DMS53 (cell line): ENCODE measurements at regions not wholly inside any gene's neighbourhood (a gene's known extent, or its start where the extent isn't known, plus 50 kb on each side); places are given as distances from the start of the nearest gene placed in this dataset.

Experiments used
- DNase-seq: peaks from one replicate; lab custom pipeline; 2025; lab: John Stamatoyannopoulos, UW

GRCh38 chr16:55116165-55116920 is 185.7 kb downstream of the IRX5 start:
- DNase-seq, result no peak

DNA sequence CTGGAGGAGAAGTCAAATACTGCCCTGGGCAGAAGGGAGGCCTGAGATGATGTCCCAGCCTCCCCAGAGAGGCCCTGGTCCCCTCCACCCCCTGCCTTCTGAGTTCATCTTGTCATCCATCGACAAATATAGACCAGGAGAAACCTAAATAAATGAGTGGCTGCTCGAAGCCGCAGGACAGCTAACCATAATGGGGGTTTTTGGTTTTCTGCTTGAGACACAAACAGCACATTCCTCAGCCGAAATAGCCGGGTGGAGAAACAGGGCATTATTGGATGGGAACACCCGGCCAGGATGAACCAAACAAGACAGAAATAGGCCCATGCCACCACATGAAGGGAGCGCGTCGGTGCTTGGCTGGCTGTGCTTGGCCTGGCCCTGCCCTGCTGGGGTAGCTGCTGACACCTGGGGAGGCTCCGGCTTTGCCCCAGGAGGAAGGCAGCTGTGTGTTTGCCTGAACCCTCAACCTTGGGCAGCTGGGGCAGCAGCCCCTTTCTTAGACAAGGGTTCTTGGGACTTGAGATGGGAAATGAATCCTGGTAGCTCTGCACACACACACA is 188.1 kb downstream of the IRX5 start:
- no peak for DNase-seq

DNA sequence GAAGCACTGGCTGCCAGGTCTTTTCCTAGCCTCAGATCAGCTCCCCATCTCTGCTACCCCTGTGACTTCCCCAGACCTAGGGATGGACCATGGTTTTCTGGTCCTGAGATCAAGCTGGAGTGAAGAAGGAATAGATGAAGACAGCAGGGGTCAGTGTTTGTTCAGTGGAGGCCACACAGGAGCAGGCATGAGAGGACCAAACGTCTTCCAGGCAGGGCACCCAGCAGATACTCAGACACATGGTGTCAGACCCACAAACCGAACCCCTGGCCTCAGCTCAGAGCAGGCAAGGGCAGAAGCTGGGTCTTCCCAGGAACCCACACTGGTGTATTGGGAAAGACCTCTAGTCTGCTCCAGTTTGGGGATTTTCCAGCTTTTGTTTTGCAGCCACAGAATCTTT is 189.7 kb downstream of the IRX5 start:
- no peak for DNase-seq

- DNase-seq, result no peak
Observed at GRCh38 chr16:55120826-55121225, 190.2 kb downstream of the IRX5 start.

DNA sequence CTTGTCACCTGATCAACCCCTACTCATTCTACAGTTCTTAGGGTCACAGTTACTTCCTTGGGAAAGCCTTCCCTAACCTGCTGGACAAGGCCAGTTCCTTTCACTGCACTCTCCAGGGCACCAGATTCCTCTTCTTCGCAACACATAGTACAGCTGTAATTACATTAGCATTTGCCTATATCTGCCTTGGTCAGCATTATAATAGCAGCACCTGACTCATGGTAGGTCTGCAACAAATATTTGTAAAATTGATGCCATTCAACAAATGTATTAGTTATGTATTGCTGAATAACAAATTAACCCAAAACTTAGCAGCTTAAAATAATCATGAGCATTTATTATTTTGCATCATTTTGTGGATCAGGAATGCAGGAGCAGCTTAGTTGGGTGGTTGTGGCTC is 193.0 kb downstream of the IRX5 start:
- DNase-seq, result no peak

DNA sequence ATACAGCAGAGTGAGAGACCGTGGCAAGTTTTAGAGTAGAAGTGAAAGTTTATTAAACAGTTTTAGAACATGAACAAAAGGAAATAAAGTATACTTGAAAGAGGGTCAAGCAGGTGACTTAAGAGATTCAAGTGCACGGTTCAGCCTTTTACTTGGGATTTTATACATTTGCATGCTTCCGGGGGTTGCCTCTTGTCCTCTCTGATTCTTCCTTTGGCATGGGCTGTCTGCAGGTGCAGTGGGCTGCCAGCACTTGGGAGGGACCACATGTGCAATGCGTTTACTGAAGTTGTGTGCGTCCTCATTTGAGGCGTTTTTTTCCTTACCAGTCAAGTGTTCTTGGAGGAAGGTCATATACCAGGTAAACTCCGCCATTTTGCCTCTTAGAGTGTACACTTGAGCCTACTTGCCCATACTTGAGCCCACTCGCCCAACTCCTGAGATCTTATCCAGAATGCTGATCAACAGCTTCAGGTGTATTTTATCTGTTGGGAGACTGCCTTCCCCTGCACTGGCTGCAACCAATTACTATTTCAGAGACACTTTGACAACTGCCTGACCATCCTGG is 195.2 kb downstream of the IRX5 start:
- no peak for DNase-seq

DNA sequence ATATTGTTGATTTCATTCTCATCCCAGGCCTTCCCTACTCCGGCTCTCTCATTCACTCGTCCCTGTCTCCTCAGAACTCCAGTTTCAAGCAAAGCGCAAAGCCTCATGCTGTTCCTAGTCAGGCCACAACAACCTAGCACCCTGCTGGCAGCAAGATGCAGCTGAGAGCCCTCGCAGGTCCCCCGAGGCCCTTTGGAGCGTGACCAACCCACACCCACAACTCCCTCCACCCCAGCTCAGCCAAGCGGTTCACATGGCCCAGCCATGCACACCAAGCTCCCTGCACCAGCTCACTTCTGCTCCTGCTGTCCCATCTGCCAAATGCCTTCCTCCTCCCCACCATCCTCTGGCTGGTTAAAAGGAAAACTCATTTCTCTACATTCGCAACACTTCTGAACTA is 195.8 kb downstream of the IRX5 start:
- DNase-seq, result no peak

GRCh38 chr16:55130456-55130855 is 193.5 kb upstream of the IRX6 start:
- no peak for DNase-seq

GRCh38 chr16:55130911-55131310 is 193.1 kb upstream of the IRX6 start:
- no peak for DNase-seq

DNA sequence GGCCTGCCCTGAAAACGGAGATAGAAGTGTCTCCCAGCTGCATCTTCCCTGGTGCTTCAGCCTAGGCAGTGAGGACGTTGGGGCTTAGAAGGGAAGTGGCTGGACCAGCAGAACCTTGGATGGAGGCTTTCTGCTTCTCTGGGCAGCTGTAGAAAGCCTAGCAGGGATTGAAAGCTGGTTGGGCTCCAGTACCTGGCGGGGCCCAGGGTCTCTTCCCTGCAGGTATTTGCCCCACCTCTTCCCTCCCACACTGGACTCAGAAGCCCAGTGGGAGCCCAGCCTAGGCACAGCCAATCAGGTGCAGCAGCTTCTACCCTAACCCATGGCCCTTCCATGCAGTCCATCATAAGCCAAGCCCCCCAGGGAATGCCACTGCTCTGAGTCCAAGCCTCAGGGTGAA is 190.3 kb upstream of the IRX6 start:
- DNase-seq, result no peak

- DNase-seq, result no peak
Observed at GRCh38 chr16:55136356-55137150, 187.4 kb upstream of the IRX6 start.

GRCh38 chr16:55138298-55138697 is 185.7 kb upstream of the IRX6 start:
- no peak for DNase-seq

DNA sequence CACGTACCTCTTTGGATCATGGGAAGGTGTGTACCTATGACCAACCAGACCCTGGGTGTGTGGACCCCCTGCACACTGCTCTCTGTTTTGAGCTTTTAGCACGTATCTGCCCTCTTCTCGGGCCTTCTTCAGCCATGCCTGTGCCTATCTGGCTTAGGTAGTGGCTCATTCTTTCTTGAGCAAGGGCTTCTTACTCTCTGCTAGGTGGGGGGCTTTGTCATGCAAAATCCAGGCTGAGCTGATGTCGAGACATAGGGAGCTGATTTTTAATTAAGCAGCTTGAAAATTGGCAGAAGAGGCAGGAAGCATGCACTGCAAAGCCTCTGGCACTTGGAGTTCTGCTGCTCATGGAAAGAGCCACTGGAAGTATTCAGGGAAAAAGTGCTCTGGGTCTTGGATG is 181.6 kb upstream of the IRX6 start:
- no peak for DNase-seq

DNA sequence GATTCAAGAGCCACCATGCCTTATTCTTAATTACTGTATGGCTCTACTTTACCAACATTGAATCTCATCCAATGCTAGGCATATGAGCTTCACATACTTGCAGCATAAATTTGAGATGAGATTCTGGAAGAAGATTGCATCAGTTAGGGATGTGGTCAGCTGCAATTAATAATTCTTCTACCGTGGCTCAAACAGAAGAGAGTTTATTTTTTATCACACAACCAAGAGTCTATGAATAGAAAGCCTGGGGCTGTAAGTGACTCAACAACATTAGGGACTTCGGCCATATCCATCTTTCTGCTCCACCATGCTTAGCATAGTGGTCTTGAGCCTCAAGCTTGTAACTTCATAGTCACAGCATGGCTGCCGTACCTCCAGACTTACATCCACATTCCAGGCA is 179.4 kb upstream of the IRX6 start:
- no peak for DNase-seq

GRCh38 chr16:55145771-55146603 is 178.0 kb upstream of the IRX6 start:
- DNase-seq, result no peak

DNA sequence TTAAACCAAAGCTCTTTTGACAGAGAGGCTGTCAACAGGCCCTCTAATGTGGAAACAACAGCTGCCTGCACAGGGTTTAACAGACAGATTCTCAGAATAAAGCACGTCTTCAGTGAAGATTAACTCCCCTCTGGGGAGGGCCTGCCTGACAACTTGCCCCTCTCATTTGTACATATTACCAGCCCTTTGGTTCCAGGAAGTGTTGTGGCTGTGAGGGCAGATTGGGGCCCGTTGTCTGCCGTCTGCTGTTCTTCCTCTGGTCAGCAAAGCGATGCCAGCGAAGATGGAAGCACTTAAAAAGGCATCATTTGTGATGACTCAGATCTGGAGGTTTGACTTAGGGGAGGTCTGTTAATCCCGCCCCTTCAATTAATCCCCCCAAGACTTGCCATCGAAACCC is 177.0 kb upstream of the IRX6 start:
- DNase-seq, result no peak

DNA sequence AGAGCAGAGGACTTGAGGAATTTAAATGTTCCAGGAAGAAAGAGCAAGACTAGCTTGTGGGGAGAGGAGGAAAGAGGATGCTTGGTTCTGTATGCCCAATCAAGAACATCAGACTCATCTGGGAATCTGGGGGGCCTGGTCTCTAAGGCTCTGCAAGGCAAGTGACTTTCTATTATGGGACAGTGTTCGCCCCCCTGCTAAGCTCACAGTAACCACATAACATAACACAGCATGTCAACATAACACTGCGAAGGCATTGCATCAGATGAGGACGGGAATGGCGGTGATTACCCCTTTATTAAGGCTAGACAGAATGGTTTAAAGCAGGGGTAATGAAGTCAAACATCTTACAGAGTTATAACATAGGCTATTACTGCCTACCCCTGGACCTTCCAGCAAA is 176.6 kb upstream of the IRX6 start:
- no peak for DNase-seq

DNA sequence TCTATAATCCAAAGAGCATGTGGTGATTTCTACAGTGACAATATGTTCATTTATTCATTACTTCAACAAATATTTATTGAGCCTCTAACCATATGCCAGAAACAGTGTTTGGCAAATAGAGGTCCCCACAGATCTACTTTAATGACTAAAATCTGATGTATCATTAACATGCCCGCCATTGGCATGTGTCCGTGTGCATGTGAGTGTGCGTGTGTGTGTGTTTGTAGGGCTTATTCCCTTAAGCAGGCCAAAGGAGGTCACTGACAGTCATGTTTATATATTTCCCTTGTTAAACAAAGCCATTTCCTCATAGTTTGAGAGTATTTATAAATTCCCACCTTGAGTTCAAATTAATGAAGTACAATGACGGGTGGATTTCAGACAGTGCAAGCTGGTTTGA is 174.4 kb upstream of the IRX6 start:
- DNase-seq, result no peak

- DNase-seq, result no peak
Observed at GRCh38 chr16:55151561-55152305, 172.3 kb upstream of the IRX6 start.

DNA sequence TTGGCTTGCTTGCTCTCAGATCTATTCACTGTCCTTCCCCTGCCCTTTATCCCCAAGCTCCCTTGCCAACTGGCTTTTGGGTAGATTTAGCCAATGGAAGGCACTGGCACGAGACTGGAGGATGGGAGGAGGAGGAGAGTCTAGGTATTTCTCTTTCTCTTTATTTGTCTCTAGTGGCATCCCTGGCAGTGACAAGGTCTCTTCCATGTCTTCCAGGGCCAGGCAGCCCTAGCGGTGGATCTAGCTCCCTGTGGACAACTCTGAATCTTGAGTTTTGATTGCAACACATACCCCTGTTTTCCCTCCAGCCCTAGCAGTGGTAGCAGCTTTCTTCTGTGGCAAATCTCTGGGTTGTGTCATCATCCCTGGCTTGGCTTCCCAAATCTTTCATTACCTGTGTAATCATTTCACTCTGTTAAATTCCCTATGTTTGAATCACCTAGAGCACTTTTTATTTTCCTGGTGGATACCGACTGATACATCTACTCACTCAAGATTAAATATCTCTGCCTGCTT is 171.1 kb upstream of the IRX6 start:
- no peak for DNase-seq

GRCh38 chr16:55154262-55154661 is 169.7 kb upstream of the IRX6 start:
- no peak for DNase-seq
